Nephron progenitor cell (in vitro differentiated cells): ENCODE measurements at regions not wholly inside any gene's neighbourhood (a gene's known extent, or its start where the extent isn't known, plus 50 kb on each side); places are given as distances from the start of the nearest gene placed in this dataset.

Experiments used
- DNase-seq: peaks from one replicate; pipeline ENCODE4 v3.0.0; 2021
- H3K27ac Mint-ChIP-seq: 2 replicates; pipeline ENCODE4 v1.8.0; 2021; ENCODE audit warnings: mild to moderate bottlenecking, moderate library complexity, mixed read lengths
- H3K27me3 Mint-ChIP-seq: 2 replicates; pipeline ENCODE4 v1.8.0; 2021; ENCODE audit warnings: mild to moderate bottlenecking, low read depth, mixed read lengths; ENCODE audit not compliant: poor library complexity
- H3K36me3 Mint-ChIP-seq: 2 replicates; pipeline ENCODE4 v1.8.0; 2021; ENCODE audit warnings: low read depth, mixed read lengths
- H3K4me1 Mint-ChIP-seq: 2 replicates; pipeline ENCODE4 v1.8.0; 2021; ENCODE audit warnings: mixed read lengths
- H3K4me3 Mint-ChIP-seq: 2 replicates; pipeline ENCODE4 v1.8.0; 2021; ENCODE audit warnings: mild to moderate bottlenecking, moderate library complexity, mixed read lengths
- H3K9me3 Mint-ChIP-seq: 2 replicates; pipeline ENCODE4 v1.8.0; 2021; ENCODE audit warnings: mild to moderate bottlenecking, moderate library complexity, mixed read lengths
- CTCF ChIP-seq: fragments of 200-600 bp; sonication (generic); IDR thresholded peaks from 2 replicates; pipeline ENCODE4 v1.5.0; 2021; ENCODE audit warnings: antibody characterized with exemption

GRCh38 chr16:62585041-62585545, 548.9 kb upstream of the CDH8 start:
- no peak overlapping the region for H3K4me3 Mint-ChIP-seq
- H3K9me3 Mint-ChIP-seq = peaks cover 33% of the 10 kb centered on the region
- H3K27me3 Mint-ChIP-seq = peaks cover 4% of the 10 kb centered on the region
- H3K4me1 Mint-ChIP-seq = peaks cover 13% of the 10 kb centered on the region
- H3K27ac Mint-ChIP-seq = no peak overlapping the region
- TF ChIP-seq CTCF = no peak
- peaks cover 10% of the 10 kb centered on the region for H3K36me3 Mint-ChIP-seq
- DNase-seq = no peak

GRCh38 chr16:62583414-62583813, 547.2 kb upstream of the CDH8 start:
- Mint-ChIP-seq H3K27ac (no peak overlapping the region), H3K9me3 (peaks cover 32% of the 10 kb centered on the region), H3K27me3 (peaks cover 3% of the 10 kb centered on the region), H3K36me3 (peaks cover 10% of the 10 kb centered on the region), H3K4me1 (peaks cover 13% of the 10 kb centered on the region), H3K4me3 (no peak overlapping the region)
- no peak for DNase-seq
- TF ChIP-seq CTCF = no peak

- no peaks in the 10 kb centered on the region for H3K36me3 Mint-ChIP-seq
- no peaks in the 10 kb centered on the region for H3K4me1 Mint-ChIP-seq
- H3K4me3 Mint-ChIP-seq = no peak overlapping the region
Measured at GRCh38 chr16:62573466-62573865, 537.2 kb upstream of the CDH8 start.

GRCh38 chr16:62568926-62569325, 532.7 kb upstream of the CDH8 start:
- Mint-ChIP-seq H3K9me3 (no peaks in the 10 kb centered on the region), H3K27me3 (no peaks in the 10 kb centered on the region), H3K27ac (no peak overlapping the region), H3K4me3 (no peak overlapping the region), H3K4me1 (peaks cover 18% of the 10 kb centered on the region), H3K36me3 (no peaks in the 10 kb centered on the region)
- DNase-seq = no peak
- TF ChIP-seq CTCF = no peak

More at GRCh38 chr16:62573466-62573865, 537.2 kb upstream of the CDH8 start:
- DNase-seq = no peak
- Mint-ChIP-seq H3K27ac (no peak overlapping the region), H3K9me3 (no peaks in the 10 kb centered on the region), H3K27me3 (peaks cover 3% of the 10 kb centered on the region)
- TF ChIP-seq CTCF = no peak

GRCh38 chr16:62565706-62566105, 529.5 kb upstream of the CDH8 start:
- Mint-ChIP-seq H3K4me3 (no peak overlapping the region), H3K4me1 (peaks cover 49% of the 10 kb centered on the region), H3K9me3 (no peaks in the 10 kb centered on the region), H3K36me3 (no peaks in the 10 kb centered on the region), H3K27me3 (no peaks in the 10 kb centered on the region), H3K27ac (no peak overlapping the region)
- TF ChIP-seq CTCF = no peak
- DNase-seq = no peak

GRCh38 chr16:62564291-62564690, 528.1 kb upstream of the CDH8 start:
- Mint-ChIP-seq H3K27ac (no peak overlapping the region), H3K4me3 (no peak overlapping the region), H3K36me3 (no peaks in the 10 kb centered on the region)

More at GRCh38 chr16:62564291-62564690, 528.1 kb upstream of the CDH8 start:
- no peak for DNase-seq
- peaks cover 59% of the 10 kb centered on the region for H3K4me1 Mint-ChIP-seq
- no peaks in the 10 kb centered on the region for H3K9me3 Mint-ChIP-seq
- TF ChIP-seq CTCF = no peak
- H3K27me3 Mint-ChIP-seq = no peaks in the 10 kb centered on the region
